Astrocyte of the cerebellum (primary cell): ENCODE measurements at regions not wholly inside any gene's neighbourhood (a gene's known extent, or its start where the extent isn't known, plus 50 kb on each side); places are given as distances from the start of the nearest gene placed in this dataset.

Experiments
- DNase-seq: peaks from one replicate; pipeline ENCODE4 v3.0.0-alpha.2; 2011; ENCODE audit warnings: low read depth
- H3K4me3 ChIP-seq: 2 replicates; pipeline ENCODE4 v1.5.1; 2011; ENCODE audit warnings: mild to moderate bottlenecking, low read depth, low read length, moderate library complexity
- in situ Hi-C: cut with HindIII; loops from 2 replicates; pipeline ENCODE4 v1.10.0; 2017; ENCODE audit warnings: low sequenced_read_pairs
- TF ChIP-seq, protein P1 (sequence below): IDR thresholded peaks from 2 replicates; pipeline ENCODE4 v1.5.1; 2012; ENCODE audit warnings: low read length, low read depth, moderate library complexity, mild to moderate bottlenecking; ENCODE audit errors: missing control alignments

DNA sequence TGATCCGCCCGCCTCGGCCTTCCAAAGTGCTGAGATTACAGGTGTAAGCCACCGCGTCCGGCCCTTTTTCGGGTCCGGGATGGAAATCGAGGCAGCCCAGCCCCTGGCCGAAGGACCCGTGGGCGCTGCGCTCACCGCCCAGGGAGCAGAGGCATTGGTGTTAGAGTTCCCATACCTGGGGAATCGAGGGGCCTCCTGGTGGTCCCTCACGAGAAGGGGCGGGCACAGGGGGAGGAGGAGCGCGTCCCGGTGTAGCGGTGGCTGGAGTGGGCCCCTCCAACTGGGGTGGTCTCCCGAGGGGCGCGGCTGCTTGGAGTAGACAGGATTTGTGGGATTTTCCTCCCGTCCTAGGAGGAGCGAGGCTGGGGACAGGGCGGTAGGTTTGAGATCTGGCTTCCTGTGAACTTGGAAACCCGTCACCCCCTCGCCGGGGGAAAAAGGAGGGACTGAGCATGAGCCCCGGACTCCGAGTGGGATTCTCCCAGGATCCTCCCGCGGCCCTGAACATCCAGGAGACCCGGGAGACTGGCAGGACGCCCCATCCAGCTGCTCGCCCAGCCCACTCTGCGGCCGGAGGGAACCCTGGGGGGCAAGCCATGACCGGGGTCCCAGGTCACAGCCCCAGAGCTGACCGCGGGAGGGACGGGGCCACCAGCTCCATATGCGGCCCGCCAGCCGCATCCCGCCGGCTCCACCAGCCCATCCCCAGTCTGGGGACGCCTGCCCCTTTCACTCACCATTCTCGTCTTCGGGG is 70.9 kb downstream of the ASCL4 start:
- in situ Hi-C loops, result no loop called here
- no peak overlapping the region for H3K4me3 ChIP-seq
- no peak for DNase-seq
- TF ChIP-seq, protein P1, sequence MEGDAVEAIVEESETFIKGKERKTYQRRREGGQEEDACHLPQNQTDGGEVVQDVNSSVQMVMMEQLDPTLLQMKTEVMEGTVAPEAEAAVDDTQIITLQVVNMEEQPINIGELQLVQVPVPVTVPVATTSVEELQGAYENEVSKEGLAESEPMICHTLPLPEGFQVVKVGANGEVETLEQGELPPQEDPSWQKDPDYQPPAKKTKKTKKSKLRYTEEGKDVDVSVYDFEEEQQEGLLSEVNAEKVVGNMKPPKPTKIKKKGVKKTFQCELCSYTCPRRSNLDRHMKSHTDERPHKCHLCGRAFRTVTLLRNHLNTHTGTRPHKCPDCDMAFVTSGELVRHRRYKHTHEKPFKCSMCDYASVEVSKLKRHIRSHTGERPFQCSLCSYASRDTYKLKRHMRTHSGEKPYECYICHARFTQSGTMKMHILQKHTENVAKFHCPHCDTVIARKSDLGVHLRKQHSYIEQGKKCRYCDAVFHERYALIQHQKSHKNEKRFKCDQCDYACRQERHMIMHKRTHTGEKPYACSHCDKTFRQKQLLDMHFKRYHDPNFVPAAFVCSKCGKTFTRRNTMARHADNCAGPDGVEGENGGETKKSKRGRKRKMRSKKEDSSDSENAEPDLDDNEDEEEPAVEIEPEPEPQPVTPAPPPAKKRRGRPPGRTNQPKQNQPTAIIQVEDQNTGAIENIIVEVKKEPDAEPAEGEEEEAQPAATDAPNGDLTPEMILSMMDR, result no peak

DNA sequence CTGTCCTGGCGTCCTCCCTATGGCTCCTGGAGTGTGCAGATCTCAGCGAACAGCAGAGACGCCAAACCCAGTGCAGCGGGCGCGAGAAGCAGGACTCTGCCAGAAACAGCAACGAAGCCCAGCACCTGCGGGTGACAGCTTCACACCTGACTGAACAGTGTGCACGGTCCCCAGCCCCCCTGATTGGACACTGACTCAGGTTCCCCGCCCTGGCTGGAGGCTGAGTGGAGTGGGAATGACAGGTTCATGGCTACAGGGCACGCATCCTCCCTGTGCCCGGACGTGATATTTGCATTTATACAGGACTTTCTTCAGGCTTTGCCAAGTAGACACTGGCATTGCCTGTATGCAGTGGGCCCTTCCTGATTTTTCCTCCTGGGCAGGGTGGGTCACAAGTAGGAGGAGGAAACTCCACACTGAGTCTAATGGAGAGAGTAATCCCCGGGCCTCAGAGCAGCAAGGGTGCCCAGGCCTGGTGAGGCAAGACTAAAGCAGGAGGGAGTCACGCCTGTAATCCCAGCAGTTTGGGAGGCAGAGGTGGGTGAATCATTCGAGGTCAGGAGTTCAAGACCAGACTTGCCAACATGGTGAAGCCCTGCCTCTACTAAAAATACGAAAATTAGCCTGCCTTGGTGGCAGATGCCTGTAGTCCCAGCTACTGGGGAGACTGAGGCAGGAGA is 71.6 kb downstream of the ASCL4 start:
- no peak for DNase-seq
- TF ChIP-seq, protein P1, result no peak
- no peak overlapping the region for H3K4me3 ChIP-seq
- in situ Hi-C loops, result no loop called here

DNA sequence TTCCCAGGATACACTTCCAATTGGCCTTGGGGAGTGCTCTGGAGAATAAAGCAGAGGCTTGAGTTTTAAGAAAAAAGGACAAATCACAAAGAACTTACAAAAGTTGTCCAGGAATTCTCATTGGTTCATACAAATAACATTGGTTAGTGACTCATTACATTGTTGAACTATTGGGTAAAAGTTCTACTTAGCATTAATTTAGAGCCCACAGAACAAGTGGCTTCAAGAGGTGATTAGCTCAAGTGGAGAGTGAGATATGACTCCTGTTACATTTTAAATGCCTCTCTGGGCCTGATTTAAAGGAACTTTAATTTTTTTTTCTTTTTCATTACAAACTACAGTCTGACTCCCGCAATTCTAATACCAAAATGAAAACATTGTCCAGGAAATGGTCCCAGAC is 72.9 kb downstream of the ASCL4 start:
- TF ChIP-seq, protein P1, result no peak
- H3K4me3 ChIP-seq, result no peak overlapping the region
- in situ Hi-C loops, result no loop called here
- DNase-seq, result no peak

DNA sequence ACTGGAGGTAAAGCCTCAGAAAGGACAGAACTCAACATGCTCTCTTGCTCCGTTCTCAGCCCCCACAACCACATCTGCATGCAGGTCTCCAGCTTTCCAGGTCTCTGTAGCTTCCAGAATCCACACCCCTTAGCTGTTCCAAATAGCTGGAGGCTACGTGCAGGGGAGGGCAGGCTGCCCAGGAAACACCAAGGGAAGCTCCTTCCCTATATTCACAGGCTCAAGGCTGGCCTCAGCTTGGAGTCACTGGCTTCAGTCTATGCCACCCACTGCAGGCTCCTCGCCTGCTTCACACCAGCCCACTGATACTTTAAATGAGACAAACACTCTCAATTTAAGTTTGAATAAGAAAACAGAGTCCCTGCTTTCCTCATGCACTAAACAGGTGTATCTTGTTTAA is 73.3 kb downstream of the ASCL4 start:
- H3K4me3 ChIP-seq, result no peak overlapping the region
- TF ChIP-seq, protein P1, result no peak
- in situ Hi-C loops, result no loop called here
- no peak for DNase-seq

DNA sequence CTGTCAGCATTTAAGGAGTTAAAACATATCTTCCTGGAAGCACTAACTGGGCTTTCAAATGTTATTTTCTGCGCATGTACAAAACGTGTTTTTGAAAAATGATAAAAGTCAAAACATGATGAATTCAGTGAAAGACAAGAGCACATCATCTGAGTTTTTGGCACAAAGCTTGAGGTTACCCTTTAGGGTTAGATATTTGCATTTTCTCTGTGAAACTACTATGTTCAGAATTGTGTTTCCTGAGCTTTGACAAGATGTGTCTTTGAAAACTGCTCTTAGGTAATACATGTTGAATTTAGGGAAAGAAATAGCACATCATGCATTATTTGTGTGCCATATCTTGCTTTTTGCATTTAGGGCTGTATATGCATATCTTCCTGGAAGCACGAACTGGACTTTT is 79.0 kb downstream of the ASCL4 start:
- TF ChIP-seq, protein P1, result no peak
- in situ Hi-C loops, result no loop called here
- H3K4me3 ChIP-seq, result no peak overlapping the region
- DNase-seq, result no peak

DNA sequence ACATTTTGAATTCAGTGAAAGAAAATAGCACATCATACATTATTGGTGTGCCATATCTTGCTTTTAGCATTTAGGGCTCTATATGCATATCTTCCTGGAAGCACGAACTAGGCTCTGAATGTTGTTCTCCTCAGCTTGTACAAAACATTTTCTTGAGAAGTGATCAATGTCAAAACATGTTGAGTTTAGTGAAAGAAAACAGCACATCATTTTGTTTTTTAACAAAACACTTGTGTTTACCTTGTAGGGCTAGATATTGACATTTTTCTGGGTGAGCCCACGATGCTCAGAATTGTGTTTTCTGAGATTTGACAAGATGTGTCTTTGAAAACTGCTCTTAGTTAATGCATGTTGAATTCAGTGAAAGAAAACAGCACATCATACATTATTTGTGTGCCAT is 81.0 kb downstream of the ASCL4 start:
- no peak overlapping the region for H3K4me3 ChIP-seq
- in situ Hi-C loops, result no loop called here
- DNase-seq, result no peak
- TF ChIP-seq, protein P1, result no peak
